WI38 (cell line): ENCODE measurements at regions not wholly inside any gene's neighbourhood (a gene's known extent, or its start where the extent isn't known, plus 50 kb on each side); places are given as distances from the start of the nearest gene placed in this dataset.

Experiments used
- H3K4me3 ChIP-seq: 2 replicates; pipeline ENCODE4 v1.5.1; 2011; ENCODE audit warnings: low read depth, mild to moderate bottlenecking, control low read depth, low read length
- TF ChIP-seq, protein P1 (sequence below): IDR thresholded peaks from 2 replicates; pipeline ENCODE4 v1.5.1; 2012; ENCODE audit warnings: low read depth, mild to moderate bottlenecking, control low read depth, low read length

DNA sequence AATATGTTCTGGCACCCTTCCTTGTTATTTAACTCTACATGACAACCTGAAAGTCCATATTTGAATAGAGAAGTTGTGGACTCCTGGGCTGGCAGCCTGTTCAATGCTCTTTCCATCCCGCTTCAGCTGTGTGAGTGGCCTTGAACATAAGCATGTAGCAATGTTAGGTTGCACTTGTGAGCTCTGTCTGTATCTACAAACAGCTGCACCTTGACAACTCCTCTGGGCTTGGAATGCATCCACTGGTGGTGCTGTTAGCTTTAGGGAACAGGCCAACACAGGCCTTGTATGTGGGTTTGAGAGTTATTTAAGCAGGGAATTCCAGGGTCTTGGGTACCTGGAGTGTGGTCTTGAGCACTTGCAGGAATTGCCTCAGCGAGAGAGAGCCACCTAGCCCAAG, 141.2 kb downstream of the DTHD1 start:
- TF ChIP-seq, protein P1, sequence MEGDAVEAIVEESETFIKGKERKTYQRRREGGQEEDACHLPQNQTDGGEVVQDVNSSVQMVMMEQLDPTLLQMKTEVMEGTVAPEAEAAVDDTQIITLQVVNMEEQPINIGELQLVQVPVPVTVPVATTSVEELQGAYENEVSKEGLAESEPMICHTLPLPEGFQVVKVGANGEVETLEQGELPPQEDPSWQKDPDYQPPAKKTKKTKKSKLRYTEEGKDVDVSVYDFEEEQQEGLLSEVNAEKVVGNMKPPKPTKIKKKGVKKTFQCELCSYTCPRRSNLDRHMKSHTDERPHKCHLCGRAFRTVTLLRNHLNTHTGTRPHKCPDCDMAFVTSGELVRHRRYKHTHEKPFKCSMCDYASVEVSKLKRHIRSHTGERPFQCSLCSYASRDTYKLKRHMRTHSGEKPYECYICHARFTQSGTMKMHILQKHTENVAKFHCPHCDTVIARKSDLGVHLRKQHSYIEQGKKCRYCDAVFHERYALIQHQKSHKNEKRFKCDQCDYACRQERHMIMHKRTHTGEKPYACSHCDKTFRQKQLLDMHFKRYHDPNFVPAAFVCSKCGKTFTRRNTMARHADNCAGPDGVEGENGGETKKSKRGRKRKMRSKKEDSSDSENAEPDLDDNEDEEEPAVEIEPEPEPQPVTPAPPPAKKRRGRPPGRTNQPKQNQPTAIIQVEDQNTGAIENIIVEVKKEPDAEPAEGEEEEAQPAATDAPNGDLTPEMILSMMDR, result no peak
- H3K4me3 ChIP-seq, result no peak overlapping the region

DNA sequence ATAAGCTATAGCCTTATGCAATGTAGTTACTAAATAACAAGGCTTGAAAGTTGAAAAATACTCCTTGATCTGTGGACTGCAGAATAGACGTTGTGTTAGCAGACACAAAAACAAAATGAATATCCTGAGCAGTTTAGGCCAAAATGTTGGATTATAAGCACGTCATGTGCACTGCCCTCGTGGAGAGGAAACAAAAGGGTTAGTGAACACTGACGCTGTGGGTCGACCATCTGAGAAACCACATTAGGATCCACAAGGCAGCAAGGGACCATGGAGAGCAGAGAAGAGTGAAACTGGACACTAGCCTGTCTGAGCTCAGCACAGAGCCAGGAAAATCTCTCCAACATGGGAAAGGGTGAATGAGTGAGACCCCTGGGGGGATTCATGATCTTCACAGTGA, 145.3 kb downstream of the DTHD1 start:
- TF ChIP-seq, protein P1, result no peak

GRCh38 chr4:36427696-36428095, 146.3 kb downstream of the DTHD1 start:
- TF ChIP-seq, protein P1, result no peak
- no peak overlapping the region for H3K4me3 ChIP-seq

More for the DNA sequence above, 145.3 kb downstream of the DTHD1 start:
- H3K4me3 ChIP-seq, result no peak overlapping the region

GRCh38 chr4:36432586-36432985, 151.2 kb downstream of the DTHD1 start:
- TF ChIP-seq, protein P1, result no peak

DNA sequence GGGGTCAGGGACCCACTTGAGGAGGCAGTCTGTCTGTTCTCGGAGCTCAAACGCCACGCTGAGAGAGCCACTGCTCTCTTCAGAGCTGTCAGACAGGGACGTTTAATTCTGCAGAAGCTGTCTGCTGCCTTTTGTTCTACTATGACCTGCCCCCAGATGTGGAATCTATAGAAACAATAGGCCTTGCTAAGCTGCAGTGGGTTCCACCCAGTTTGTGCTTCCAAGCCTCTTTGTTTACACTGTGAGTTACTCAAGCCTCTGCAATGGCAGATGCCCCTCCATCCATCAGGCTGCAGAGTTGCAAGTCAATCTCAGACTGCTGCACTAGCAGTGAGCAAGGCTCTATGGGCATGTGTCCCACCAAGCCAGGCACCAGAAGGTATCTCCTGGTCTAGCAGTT, 158.1 kb downstream of the DTHD1 start:
- TF ChIP-seq, protein P1, result no peak
- no peak overlapping the region for H3K4me3 ChIP-seq

More at GRCh38 chr4:36432586-36432985, 151.2 kb downstream of the DTHD1 start:
- H3K4me3 ChIP-seq, result no peak overlapping the region

GRCh38 chr4:36445480-36445879, 164.1 kb downstream of the DTHD1 start:
- H3K4me3 ChIP-seq, result no peak overlapping the region
- TF ChIP-seq, protein P1, result no peak

DNA sequence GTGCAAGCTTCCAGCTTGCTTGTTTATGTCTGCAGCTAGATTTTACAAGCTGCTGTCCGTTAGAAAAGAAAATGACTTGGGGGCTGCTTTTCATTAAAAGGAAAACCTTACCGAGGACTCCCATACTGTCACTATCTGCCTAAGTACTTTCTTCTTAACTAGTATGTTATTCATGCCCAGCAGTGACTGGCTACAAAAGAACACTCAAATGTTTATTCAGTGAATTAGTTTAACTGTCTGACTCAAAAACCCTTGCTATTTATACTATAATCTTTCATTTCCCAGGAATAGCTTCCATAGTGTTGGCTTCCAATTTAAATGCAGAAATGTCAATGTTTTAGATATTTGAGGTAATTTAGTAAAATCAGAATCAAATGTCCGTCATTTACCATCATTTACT, 164.9 kb downstream of the DTHD1 start:
- TF ChIP-seq, protein P1, result no peak
- H3K4me3 ChIP-seq, result no peak overlapping the region
